ENCODE measurements at regions not wholly inside any gene's neighbourhood (a gene's known extent, or its start where the extent isn't known, plus 50 kb on each side); places are given as distances from the start of the nearest gene placed in this dataset.

GRCh38 chr12:47410862-47411261 lies 295.0 kb downstream of the RPAP3 start:
- no peaks in the 10 kb centered on the region for H3K36me3 ChIP-seq (replicated peaks; ENCODE audit: insufficient read depth, low read depth)
- H3K79me2 ChIP-seq, result no peaks in the 10 kb centered on the region
- H3K4me2 ChIP-seq, result no peak overlapping the region
- H3K4me3 ChIP-seq, result no peak overlapping the region
- no peaks in the 10 kb centered on the region for H3K27me3 ChIP-seq
- no peak for TF ChIP-seq CTCF (IDR thresholded peaks at IDR 0.05; ENCODE audit: poor library complexity)
- no peak for TF ChIP-seq EZH2 (IDR thresholded peaks at IDR 0.05; ENCODE audit: borderline replicate concordance)
- TF ChIP-seq EZH2phosphoT487 (IDR thresholded peaks at IDR 0.05; ENCODE audit: low read depth, severe bottlenecking, unreplicated experiment), result no peak
- H3K9me2 ChIP-seq (replicated peaks; ENCODE audit: insufficient read depth), result no peaks in the 10 kb centered on the region
- no peaks in the 10 kb centered on the region for H3K9me3 ChIP-seq (ENCODE audit: low read depth)
- no peak overlapping the region for H3K27ac ChIP-seq
- H4K20me1 ChIP-seq (ENCODE audit: insufficient read depth, poor library complexity, severe bottlenecking), result no peaks in the 10 kb centered on the region
- 89% methylated on average over 3 of the region's 3 CpGs for WGBS (ENCODE audit: low lambda C conversion rate, missing lambda C conversion rate)
- H2AFZ ChIP-seq, result no peak overlapping the region
- H3K4me1 ChIP-seq (ENCODE audit: insufficient read depth), result peaks cover 14% of the 10 kb centered on the region
- no peak for DNase-seq (ENCODE audit: low spot score)

GRCh38 chr12:47410383-47410782 lies 295.4 kb downstream of the RPAP3 start:
- Histone ChIP-seq H3K36me3 (replicated peaks; ENCODE audit: insufficient read depth, low read depth) (no peaks in the 10 kb centered on the region), H3K4me3 (no peak overlapping the region), H3K27me3 (no peaks in the 10 kb centered on the region), H3K79me2 (no peaks in the 10 kb centered on the region), H2AFZ (no peak overlapping the region), H3K9me2 (replicated peaks; ENCODE audit: insufficient read depth) (no peaks in the 10 kb centered on the region), H3K4me2 (no peak overlapping the region), H3K4me1 (ENCODE audit: insufficient read depth) (peaks cover 14% of the 10 kb centered on the region), H3K27ac (no peak overlapping the region), H4K20me1 (ENCODE audit: insufficient read depth, poor library complexity, severe bottlenecking) (no peaks in the 10 kb centered on the region), H3K9me3 (ENCODE audit: low read depth) (no peaks in the 10 kb centered on the region)
- no peak for DNase-seq (ENCODE audit: low spot score)
- no peak for TF ChIP-seq CTCF (IDR thresholded peaks at IDR 0.05; ENCODE audit: poor library complexity)
- TF ChIP-seq EZH2 (IDR thresholded peaks at IDR 0.05; ENCODE audit: borderline replicate concordance), result no peak
- TF ChIP-seq EZH2phosphoT487 (IDR thresholded peaks at IDR 0.05; ENCODE audit: low read depth, severe bottlenecking, unreplicated experiment), result no peak

- H2AFZ ChIP-seq, result no peak overlapping the region
- no peak overlapping the region for H3K4me3 ChIP-seq
- WGBS (ENCODE audit: low lambda C conversion rate, missing lambda C conversion rate), result 92% methylated on average over 4 of the region's 4 CpGs
- TF ChIP-seq EZH2phosphoT487 (IDR thresholded peaks at IDR 0.05; ENCODE audit: low read depth, severe bottlenecking, unreplicated experiment) (no peak), EZH2 (IDR thresholded peaks at IDR 0.05; ENCODE audit: borderline replicate concordance) (no peak), CTCF (IDR thresholded peaks at IDR 0.05; ENCODE audit: poor library complexity) (no peak)
- no peak for DNase-seq (ENCODE audit: low spot score)
- no peaks in the 10 kb centered on the region for H3K9me2 ChIP-seq (replicated peaks; ENCODE audit: insufficient read depth)
- H3K4me2 ChIP-seq, result no peak overlapping the region
- no peaks in the 10 kb centered on the region for H3K27me3 ChIP-seq
- no peaks in the 10 kb centered on the region for H3K36me3 ChIP-seq (replicated peaks; ENCODE audit: insufficient read depth, low read depth)
- peaks cover 14% of the 10 kb centered on the region for H3K4me1 ChIP-seq (ENCODE audit: insufficient read depth)
- no peaks in the 10 kb centered on the region for H3K79me2 ChIP-seq
- H3K27ac ChIP-seq, result no peak overlapping the region
- no peaks in the 10 kb centered on the region for H4K20me1 ChIP-seq (ENCODE audit: insufficient read depth, poor library complexity, severe bottlenecking)
- no peaks in the 10 kb centered on the region for H3K9me3 ChIP-seq (ENCODE audit: low read depth)
Observed at GRCh38 chr12:47409310-47409987, 296.4 kb downstream of the RPAP3 start.
